Coronary artery (tissue), 2 donors: ENCODE measurements at regions not wholly inside any gene's neighbourhood (a gene's known extent, or its start where the extent isn't known, plus 50 kb on each side); places are given as distances from the start of the nearest gene placed in this dataset.

ENCODE experiments used
- DNase-seq: peaks from one replicate; pipeline ENCODE4 v3.0.0-alpha.2; 2017; ENCODE audit warnings: low spot score
- H3K27ac ChIP-seq, 2 donors: fragments of 200-600 bp; sonication (generic); one replicate each; pipeline ENCODE4 v1.5.1; 2016 to 2019
- H3K4me3 ChIP-seq: fragments of 200-600 bp; sonication (generic); 2 replicates; pipeline ENCODE4 v1.5.1; 2016; ENCODE audit warnings: mild to moderate bottlenecking, moderate library complexity
- CTCF ChIP-seq: fragments of 200-600 bp; sonication (generic); IDR thresholded peaks from one replicate; pipeline ENCODE4 v1.5.1; 2019; ENCODE audit warnings: antibody characterized with exemption

- no peak for DNase-seq
- TF ChIP-seq CTCF: no peak
- no peak overlapping the region for H3K4me3 ChIP-seq
- H3K27ac ChIP-seq: no peak overlapping the region
Observed at GRCh38 chr4:181468451-181468850, 774.8 kb upstream of the TENM3 start.

GRCh38 chr4:181470306-181470705 lies 772.9 kb upstream of the TENM3 start:
- Histone ChIP-seq H3K4me3 (no peak overlapping the region), H3K27ac (no peak overlapping the region)
- DNase-seq: no peak
- no peak for TF ChIP-seq CTCF

- no peak for DNase-seq
- Histone ChIP-seq H3K4me3 (no peak overlapping the region), H3K27ac (no peak overlapping the region)
- no peak for TF ChIP-seq CTCF
Observed at GRCh38 chr4:181475359-181475758, 767.8 kb upstream of the TENM3 start.

- Histone ChIP-seq H3K27ac (no peak overlapping the region), H3K4me3 (no peak overlapping the region)
- DNase-seq: no peak
- no peak for TF ChIP-seq CTCF
Observed at GRCh38 chr4:181475781-181476507, 767.3 kb upstream of the TENM3 start.

- TF ChIP-seq CTCF: no peak
- Histone ChIP-seq H3K4me3 (no peak overlapping the region), H3K27ac (no peak overlapping the region)
- no peak for DNase-seq
Observed at GRCh38 chr4:181476508-181476890, 766.7 kb upstream of the TENM3 start.

GRCh38 chr4:181477591-181477990 lies 765.6 kb upstream of the TENM3 start:
- DNase-seq: no peak

More at GRCh38 chr4:181477591-181477990, 765.6 kb upstream of the TENM3 start:
- H3K27ac ChIP-seq: no peak overlapping the region
- no peak for TF ChIP-seq CTCF
- no peak overlapping the region for H3K4me3 ChIP-seq
